ENCODE measurements at regions not wholly inside any gene's neighbourhood (a gene's known extent, or its start where the extent isn't known, plus 50 kb on each side); places are given as distances from the start of the nearest gene placed in this dataset.
A peak's percentile ranks its signal among the peaks of the same experiment; 100 is the strongest.
"Not testable (repeated sequence)": the region's sequence is repeated elsewhere in the genome, so short reads cannot be mapped to it uniquely, and the experiment has no call there.

DNA sequence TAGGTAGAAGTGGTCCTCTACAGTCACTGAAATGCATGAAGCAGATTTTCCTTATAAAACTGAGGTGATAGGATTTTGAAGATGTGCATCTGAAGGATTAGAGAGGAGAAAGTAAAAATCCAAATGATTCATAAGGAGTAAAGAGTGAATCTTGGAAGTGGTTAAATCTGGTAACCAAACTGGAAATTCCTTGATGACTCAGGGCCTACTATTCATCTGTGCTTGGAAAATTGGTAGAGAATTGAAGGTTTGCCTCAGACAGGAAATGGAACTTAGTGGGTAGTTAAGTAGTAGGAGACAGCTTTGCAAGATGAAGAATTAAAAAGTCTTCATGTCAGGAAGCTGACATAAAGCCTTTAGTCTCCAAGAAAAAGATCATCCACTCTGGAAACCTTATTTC, 368.9 kb upstream of the CTSO start:
- DNase-seq (ENCODE audit: low read depth in 2 of 2): peak in 1 of 2 donors; percentile 2

DNA sequence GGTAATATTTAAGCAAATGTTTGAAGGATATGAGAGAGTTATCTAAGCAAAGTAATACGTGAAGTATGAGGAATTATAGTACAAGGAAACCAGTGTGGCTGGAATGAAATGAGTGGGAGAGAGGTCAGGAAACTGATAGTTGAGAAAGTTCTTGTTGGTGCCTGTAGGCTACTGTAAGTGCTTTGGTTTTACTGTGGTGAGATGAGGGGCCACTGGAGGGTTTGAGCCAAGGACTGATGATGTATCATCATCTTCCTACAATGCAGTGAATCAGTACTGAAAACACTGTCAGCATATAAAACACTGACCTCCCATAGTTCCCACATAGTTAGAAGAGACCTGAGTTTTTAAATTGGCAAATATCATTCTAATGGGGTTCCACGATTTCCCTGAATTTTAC, 367.5 kb upstream of the CTSO start:
- DNase-seq (ENCODE audit: low read depth in 2 of 2): no peak

DNA sequence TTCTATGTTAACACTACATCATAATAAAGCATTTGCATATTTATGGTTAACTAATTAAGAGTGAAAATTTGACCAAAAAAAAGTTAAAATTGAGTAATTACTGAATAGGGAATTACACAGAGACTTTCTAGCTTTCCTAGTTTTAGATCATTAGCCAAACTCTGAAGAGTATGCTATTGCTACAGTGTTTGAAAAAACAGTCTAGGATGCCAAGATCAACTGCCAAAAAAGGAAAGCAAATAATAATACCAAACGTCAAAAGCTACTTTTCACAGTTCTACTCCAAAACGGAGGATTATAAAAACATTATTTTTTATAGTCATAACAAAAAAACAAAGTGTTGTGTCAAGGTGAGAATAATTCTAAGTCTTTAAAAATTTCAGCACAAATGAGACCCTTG, 359.8 kb upstream of the CTSO start:
- no peak for DNase-seq (ENCODE audit: low read depth in 2 of 2)

DNA sequence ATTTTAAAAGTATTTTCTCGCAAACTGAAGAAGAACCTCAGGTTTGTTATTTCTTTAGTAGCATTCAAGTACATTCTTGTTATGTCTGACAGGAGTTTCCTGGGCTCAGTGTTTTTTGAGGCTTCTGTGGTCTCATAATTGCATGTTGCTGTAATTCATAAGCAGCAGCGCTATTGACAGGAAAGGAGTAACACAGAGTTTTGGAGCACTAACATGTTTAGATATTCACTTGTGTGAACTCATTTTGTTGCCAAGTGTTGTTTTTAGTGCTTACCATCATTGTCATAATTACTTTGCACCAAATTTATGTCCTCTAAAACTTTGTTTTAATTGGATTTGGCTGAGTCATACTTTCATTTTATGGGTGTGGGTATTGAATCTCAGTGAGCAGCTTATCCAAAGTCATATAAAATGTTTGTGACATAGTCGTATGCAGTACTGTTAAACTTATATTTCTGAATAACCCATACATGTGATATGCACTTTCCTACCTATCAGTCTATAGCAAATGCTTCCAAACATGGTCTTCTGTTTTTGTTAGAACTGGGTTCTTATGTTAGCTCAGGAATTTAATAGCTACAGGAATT, 358.7 kb upstream of the CTSO start:
- no peak for DNase-seq (ENCODE audit: low read depth in 2 of 2)

DNA sequence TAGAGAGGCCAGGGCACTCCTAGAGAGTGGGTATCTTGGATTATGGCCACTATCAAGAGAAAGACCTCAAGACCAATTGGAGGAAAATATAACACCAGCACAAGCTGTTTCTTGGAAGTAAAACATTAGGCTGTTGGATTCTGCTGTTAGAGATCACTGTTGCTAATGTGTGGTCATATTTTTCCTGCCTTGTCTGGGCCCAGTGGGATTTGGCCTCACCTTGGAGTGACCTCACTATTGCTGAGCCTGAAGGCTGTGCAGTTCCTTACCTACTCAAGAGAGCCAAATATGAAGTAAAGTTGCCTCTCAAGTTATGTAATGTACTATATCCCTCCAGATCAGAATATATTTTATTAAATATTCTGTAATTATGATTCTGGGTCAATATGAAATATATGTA, 355.4 kb upstream of the CTSO start:
- no peak for DNase-seq (ENCODE audit: low read depth in 2 of 2)

DNA sequence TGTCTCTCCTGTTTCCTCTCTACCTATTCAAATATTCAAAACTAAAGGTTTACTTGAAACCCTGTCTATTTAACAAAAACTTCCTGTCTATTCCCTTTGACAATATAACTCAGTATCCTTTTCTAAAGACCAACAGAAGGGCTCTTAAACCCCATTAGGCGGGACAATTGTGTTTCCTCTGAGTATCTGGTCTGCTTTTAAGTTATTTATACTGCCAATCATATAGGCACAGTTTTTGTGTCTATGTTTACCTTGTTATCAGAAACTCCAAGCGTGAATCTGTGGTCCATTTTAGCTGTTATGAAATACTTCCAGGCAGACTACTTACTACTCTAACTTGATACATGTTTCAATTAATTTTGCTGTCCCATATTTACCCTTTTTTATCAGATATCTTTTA, 350.0 kb upstream of the CTSO start:
- DNase-seq (ENCODE audit: low read depth in 2 of 2): no peak

DNA sequence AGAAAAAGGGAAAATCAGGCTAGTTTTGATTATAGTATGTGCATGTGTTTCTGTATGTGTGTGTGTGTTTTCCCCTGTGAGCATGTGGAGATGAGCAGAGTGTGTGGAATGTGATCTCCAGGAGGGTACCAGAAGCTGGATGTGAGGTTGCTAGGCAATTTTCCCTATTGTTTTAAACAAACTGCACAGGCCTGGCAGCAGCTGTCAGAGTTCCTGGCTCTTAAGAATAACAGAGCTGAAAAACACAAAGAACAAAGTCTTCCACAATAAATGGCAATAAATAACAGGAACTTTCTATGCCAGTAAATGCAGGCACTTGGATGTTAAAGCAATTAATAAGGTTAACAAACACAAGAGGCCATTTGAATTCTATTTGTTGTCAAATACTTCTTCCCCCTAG, 344.6 kb upstream of the CTSO start:
- DNase-seq (ENCODE audit: low read depth in 2 of 2): peak in 1 of 2 donors; percentile 70

DNA sequence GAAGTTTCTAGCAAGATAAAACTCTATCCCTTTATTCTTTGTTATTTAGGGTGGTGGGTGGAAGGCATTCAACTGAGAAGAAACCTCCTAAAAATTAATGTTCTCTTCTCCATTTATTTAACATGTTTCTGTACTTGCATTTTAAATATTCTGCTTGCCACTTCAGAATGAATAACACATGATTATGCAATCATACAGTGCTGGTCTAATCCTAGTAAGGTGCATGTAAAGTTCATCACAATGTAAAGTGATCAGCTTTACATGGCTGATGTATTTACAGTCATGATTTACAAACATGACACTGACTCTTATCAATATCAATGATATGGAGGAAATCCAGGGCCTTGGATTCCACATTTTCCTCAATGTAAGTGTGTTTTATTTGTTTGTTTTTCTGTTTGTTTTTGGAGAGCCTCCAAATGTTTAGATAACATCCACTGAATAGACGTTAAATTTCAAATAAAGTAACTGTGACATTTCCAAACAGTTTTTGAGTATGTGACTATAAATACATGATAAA, 342.1 kb upstream of the CTSO start:
- no peak for DNase-seq (ENCODE audit: low read depth in 2 of 2)

DNA sequence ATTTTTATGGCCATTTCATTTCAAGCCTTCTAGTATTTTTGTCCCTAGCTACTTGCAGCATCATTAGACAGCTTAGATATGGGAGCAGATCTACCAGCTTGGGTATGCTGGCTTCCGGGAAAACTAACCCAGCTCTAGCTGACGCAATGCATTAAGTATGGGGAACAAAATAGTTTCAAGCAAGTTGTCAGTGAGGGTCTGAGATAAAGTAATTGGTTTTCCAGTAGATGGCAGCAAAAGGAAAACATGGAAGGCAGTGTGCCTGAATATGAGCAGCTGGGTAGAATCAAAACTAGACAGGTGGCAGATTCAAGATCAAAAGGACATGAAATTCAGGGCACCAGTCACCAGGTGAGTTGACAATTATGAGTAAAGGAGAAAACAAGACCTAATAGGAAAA, 340.9 kb upstream of the CTSO start:
- DNase-seq (ENCODE audit: low read depth in 2 of 2): peak in 1 of 2 donors; percentile 52

DNA sequence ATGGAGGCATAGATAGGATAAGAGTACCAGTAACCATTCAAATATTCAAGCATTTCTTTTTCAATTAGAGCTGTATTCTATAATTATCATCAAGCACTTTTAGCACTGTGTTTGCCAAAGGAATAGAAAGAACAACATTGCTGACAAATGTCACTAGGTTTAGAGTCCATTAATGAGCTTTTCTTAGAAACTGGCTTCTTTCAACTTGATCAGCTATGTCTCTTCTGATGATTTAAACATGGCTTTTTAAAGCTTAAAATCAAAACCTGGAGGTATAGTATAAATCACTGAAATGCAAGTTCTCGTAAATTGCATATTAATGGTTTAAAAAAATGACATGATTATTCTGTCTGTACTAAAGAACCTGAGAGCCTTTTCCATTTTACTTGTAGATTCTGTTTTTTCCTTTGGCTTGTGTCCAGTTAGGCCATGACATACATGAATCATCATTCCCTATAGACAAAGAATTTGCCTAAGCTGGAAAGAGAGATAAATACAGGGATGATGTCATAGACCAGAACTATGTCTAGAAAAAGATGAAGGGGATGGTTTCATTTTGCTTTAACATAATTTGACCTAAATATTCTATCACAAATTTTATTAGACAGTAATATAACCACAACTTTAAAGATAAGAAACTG, 340.1 kb upstream of the CTSO start:
- peak in 1 of 2 donors; percentile 72 for DNase-seq (ENCODE audit: low read depth in 2 of 2)

DNA sequence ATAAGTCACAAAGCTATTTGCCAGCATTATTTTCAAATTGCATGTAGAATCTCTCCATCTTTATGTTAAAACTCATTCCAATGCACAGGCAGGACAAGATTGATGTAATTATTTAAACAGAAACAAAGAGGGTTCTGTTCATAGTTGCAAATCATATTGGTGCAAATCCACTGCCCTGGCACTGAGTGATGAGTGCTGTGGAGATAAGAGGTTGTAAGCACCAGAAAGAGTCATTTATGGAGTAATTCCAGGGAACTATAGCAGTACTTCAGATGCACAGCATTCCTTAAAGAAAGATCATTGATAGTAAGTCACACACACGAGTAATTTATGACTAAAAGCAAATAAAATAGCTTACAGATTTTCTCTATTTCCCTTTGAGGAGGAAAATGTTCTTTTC, 337.7 kb upstream of the CTSO start:
- DNase-seq (ENCODE audit: low read depth in 2 of 2): no peak

DNA sequence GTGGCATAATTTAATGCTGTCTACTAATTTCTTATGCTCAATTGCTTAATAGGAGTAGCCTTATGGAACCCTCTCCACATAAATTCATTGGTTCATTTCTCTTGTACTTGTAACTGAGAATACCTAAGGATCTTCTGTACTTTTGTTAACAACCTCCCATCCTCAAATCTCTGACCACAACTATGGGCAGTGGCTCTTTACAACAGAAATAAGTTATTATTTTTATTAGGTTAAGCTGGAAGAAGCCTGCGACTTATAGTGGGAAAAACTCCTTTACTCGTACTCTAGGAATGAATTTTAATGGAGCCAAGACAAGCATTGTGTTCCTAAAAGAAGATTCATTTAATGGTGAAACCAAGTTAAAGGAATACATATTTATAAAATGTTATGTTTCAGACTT, 337.1 kb upstream of the CTSO start:
- DNase-seq (ENCODE audit: low read depth in 2 of 2): no peak

DNA sequence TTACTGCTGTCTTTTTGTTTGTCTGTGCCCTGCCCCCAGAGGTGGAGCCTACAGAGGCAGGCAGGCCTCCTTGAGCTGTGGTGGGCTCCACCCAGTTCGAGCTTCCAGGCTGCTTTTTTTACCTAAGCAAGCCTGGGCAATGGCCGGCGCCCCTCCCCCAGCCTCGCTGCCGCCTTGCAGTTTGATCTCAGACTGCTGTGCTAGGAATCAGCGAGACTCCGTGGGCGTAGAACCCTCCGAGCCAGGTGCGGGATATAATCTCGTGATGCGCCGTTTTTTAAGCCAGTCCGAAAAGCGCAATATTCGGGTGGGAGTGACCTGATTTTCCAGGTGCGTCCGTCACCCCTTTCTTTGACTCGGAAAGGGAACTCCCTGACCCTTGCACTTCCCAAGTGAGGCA, 336.4 kb upstream of the CTSO start:
- DNase-seq (ENCODE audit: low read depth in 2 of 2): not testable (repeated sequence)

DNA sequence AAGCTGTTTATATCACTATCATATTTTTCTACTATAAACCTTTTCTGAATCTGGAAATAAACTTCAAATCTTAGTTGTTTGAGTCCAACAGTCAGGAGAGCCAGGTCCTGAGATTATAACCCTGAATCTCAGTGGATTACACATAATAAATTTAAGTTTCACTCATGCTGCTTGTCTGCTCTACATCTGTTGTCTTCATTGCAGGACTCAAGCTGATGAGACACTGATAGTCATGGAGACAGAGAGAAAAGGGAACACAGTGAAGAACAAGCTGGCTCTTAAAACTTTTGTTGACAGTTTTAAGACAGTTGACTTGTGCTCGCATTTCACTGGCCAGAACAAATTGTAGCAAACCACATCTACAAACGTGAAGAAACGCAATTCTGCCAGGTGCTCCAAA, 327.0 kb upstream of the CTSO start:
- DNase-seq (ENCODE audit: low read depth in 2 of 2): no peak

DNA sequence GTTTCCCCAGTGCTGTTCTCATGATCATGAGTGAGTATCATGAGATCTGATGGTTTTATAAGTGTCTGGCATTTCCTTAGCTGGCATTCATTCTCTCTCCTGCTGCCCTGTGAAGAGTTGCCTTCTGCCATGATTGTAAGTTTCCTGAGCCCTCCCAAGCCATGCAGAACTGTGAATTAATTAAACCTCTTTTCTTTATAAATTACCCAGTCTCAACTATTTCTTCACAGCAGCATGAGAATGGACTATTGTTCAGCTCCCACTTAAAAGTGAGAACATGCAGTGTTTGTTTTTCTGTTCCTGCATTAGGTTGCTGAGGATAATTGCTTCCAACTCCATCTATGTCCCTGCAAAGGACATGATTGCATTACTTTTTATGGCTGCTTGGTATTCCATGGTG, 311.7 kb upstream of the CTSO start:
- DNase-seq (ENCODE audit: low read depth in 2 of 2): no peak

DNA sequence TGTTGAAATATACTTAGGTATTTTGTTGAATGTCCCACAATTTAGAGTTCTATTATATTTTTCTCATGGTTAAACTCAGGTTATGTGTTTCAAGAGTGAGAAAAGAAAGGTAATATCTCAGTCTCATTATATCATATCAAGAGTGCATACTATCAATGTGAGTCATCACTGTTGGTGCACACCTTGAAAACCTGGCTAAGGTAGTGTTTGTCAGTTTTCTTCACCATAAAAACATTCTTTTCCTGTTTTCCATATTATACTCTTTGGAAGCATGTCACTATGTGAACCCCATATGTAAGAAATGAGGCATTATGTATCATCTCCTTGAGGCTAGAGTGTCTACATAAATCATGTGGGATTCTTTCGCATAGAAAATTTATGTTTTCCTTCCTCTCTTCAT, 307.6 kb upstream of the CTSO start:
- DNase-seq (ENCODE audit: low read depth in 2 of 2): no peak

DNA sequence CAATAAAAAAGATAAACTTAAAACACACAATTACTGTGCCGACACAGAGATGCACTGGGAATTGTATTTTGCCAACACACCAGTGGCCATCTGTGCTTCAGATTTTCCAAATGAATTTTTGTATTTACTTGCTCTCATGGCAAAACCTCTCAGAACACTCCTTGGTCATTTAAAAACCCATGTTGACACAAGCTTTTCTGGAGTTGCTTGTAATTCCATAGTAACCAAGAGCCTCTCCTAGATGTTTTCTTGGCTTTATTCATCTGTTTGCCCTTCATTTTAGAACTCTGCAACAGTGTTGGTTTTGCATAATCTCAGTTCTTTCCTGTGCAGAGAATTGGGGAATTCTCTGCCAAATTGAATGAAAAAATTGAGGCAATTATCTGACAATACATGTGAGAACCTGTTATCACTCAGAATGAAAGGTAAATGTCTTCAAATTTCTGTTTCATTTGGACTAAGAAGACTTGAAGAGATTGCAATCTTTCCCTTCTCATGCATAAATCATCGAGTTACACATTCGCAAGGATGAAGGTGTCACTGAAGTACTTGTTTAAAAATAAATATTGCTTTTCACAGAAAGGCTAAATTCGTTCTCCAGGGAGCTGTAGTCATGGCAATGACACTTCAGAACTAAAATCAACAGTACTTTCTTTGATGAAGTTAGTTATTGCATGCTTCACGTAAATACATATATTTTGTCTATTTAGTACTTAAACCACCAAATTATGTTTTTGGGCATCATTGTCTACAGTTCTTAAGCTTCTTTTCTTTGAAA, 301.8 kb upstream of the CTSO start:
- DNase-seq (ENCODE audit: low read depth in 2 of 2): no peak

DNA sequence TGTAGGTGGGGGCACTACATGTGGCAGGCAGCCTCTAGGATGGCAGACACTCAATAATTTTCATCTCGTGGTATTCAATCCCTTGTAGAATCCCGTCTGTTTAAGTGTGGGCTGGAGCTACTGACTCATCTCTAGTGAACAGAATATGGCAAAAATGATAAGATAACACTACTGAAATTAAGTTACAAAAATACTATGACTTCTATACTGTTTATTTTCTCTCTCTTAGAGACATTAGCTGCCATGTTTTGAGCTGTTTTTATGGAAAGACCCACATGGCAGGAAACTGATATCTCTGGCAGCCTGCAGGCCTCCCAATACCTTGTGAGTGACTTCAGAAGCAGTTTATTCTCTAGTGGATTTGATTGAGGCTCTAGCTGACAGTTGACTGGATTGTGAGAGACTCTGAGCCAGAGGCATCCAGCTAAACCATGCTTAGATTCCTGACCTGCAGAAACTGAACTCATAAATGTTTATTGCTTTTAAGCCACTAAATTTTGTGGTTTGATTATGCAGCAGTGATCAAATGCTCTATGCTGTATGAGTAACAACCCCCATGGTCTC, 298.8 kb upstream of the CTSO start:
- DNase-seq (ENCODE audit: low read depth in 2 of 2): no peak

DNA sequence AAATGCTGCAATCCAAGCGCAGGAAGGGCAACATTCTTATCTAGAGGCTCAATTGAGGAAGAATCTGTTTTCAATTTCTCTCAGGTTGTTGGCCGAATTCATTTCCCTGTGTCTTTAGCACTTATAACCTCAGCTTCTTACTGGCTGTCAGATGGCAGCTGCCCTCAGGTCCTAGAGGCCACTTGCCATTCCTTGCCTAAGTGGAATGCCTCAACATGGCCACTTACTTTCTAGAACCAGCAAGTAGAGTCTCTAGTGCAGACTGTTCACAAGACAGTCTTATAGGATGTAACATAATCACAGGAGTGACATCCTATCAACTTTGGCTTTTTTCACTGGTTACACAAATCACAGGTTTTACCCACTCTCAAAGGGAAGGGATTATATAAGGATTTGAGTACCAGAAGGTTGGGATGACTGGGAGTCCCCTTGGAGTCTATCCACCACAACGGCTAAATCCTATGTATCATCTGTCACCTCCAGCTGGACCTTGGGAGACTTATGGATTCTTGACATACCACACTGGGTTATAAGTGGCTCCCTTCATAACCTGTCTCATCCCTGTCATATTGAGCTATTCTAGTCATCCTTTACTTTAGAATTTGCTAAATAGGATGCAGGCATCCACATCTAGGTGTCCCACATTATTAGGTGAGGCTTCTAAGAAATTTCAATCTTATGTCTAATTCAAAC, 297.9 kb upstream of the CTSO start:
- DNase-seq (ENCODE audit: low read depth in 2 of 2): no peak

DNA sequence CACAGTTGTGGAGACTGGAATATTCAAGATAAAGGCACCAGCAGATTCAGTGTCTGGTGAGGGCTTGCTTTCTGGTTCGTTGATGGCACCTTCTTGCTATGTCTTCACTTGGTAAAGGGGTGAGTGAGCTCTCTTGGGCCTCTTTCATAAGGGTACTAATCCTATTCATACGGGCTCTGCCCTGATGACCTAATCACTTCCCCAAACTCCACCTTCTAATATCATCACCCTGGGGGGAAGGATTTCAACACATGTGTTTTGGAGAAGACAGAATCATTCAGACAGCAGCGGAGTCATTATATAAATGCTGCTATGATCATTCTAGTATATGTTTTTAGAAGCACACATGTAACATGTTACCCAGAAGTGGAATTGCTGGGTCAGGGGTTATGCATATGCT, 295.3 kb upstream of the CTSO start:
- DNase-seq (ENCODE audit: low read depth in 2 of 2): no peak

DNA sequence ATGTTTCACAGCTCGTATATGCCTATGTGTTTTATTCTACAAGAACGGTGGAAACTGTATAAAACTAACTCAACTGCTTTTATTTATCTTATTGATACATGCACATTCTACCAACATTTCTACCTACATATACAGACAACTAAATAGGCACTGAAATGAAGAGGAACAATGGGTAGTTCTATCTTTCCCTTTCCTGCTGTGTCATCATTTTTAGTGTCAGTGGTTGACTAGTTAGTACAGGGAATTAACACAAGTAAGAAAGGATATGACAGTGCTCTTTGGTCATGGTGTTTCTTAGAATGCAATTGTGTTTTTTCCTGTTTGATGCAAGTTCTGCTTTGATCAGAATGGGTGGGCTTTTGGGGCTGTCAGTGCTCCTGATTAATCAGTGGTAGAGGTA, 293.8 kb upstream of the CTSO start:
- DNase-seq (ENCODE audit: low read depth in 2 of 2): no peak

DNA sequence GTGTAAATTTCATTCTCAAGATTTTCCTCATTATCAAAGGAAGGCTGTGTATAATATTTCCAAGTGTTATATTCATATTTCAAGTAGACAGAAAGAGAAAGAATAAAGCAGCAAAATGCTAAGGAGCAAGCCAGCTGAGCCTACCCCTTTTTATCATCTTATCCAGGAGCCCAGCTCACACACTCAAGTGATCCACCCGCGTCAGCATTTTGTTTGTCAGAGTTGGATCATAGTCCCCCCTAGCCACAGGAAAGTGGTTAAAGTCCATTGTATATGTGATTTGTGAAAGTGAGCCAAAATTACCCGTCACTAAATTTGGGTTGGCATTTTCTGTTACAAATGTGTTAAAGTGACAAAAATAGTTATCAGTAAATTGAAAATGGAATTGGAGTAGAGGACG, 289.3 kb upstream of the CTSO start:
- no peak for DNase-seq (ENCODE audit: low read depth in 2 of 2)

All from dermis microvascular lymphatic vessel endothelial cell (primary cell).